ENCODE measurements at regions not wholly inside any gene's neighbourhood (a gene's known extent, or its start where the extent isn't known, plus 50 kb on each side); places are given as distances from the start of the nearest gene placed in this dataset.

GRCh38 chr6:132190815-132191175 is 210.5 kb downstream of the MOXD1 start:
- no peaks in the 10 kb centered on the region for H3K79me2 ChIP-seq (ENCODE audit: insufficient read depth, low read length)
- H3K4me1 ChIP-seq (ENCODE audit: insufficient read depth, low read length, severe bottlenecking), result no peaks in the 10 kb centered on the region
- H3F3A ChIP-seq (ENCODE audit: insufficient read depth, low read length), result no peaks in the 10 kb centered on the region
- no peak for TF ChIP-seq EZH2 (IDR thresholded peaks at IDR 0.05; ENCODE audit: borderline replicate concordance, low read length)
- TF ChIP-seq, protein P1, sequence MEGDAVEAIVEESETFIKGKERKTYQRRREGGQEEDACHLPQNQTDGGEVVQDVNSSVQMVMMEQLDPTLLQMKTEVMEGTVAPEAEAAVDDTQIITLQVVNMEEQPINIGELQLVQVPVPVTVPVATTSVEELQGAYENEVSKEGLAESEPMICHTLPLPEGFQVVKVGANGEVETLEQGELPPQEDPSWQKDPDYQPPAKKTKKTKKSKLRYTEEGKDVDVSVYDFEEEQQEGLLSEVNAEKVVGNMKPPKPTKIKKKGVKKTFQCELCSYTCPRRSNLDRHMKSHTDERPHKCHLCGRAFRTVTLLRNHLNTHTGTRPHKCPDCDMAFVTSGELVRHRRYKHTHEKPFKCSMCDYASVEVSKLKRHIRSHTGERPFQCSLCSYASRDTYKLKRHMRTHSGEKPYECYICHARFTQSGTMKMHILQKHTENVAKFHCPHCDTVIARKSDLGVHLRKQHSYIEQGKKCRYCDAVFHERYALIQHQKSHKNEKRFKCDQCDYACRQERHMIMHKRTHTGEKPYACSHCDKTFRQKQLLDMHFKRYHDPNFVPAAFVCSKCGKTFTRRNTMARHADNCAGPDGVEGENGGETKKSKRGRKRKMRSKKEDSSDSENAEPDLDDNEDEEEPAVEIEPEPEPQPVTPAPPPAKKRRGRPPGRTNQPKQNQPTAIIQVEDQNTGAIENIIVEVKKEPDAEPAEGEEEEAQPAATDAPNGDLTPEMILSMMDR (IDR thresholded peaks at IDR 0.05; ENCODE audit: low read length), result no peak
- no peaks in the 10 kb centered on the region for H3K36me3 ChIP-seq (ENCODE audit: insufficient read depth, low read length)
- no peaks in the 10 kb centered on the region for H3K9me3 ChIP-seq (ENCODE audit: low read length)
- no peak overlapping the region for H2AFZ ChIP-seq (ENCODE audit: low read length)
- H3K9ac ChIP-seq (ENCODE audit: low read length), result no peak overlapping the region
- no peak overlapping the region for H3K4me2 ChIP-seq (ENCODE audit: low read length)
- H4K20me1 ChIP-seq (ENCODE audit: insufficient read depth, low read length), result no peaks in the 10 kb centered on the region
- H3K27ac ChIP-seq (ENCODE audit: low read depth, low read length, poor library complexity, severe bottlenecking), result no peak overlapping the region
- no peaks in the 10 kb centered on the region for H3K9me2 ChIP-seq (ENCODE audit: low read depth, low read length)
- H3K4me3 ChIP-seq (ENCODE audit: low read depth, low read length, poor library complexity, severe bottlenecking), result no peak overlapping the region
- no peaks in the 10 kb centered on the region for H3K27me3 ChIP-seq (ENCODE audit: insufficient read depth, low read length)

GRCh38 chr6:132190097-132190814 is 211.0 kb downstream of the MOXD1 start:
- no peak overlapping the region for H3K4me2 ChIP-seq (ENCODE audit: low read length)
- H3K36me3 ChIP-seq (ENCODE audit: insufficient read depth, low read length), result no peaks in the 10 kb centered on the region
- H4K20me1 ChIP-seq (ENCODE audit: insufficient read depth, low read length), result no peaks in the 10 kb centered on the region
- H3K27me3 ChIP-seq (ENCODE audit: insufficient read depth, low read length), result no peaks in the 10 kb centered on the region
- H2AFZ ChIP-seq (ENCODE audit: low read length), result no peak overlapping the region
- H3K79me2 ChIP-seq (ENCODE audit: insufficient read depth, low read length), result no peaks in the 10 kb centered on the region
- TF ChIP-seq, protein P1 (IDR thresholded peaks at IDR 0.05; ENCODE audit: low read length), result no peak
- no peak for TF ChIP-seq EZH2 (IDR thresholded peaks at IDR 0.05; ENCODE audit: borderline replicate concordance, low read length)
- H3K4me1 ChIP-seq (ENCODE audit: insufficient read depth, low read length, severe bottlenecking), result no peaks in the 10 kb centered on the region
- no peak overlapping the region for H3K27ac ChIP-seq (ENCODE audit: low read depth, low read length, poor library complexity, severe bottlenecking)
- no peaks in the 10 kb centered on the region for H3K9me2 ChIP-seq (ENCODE audit: low read depth, low read length)
- no peak overlapping the region for H3K4me3 ChIP-seq (ENCODE audit: low read depth, low read length, poor library complexity, severe bottlenecking)
- H3F3A ChIP-seq (ENCODE audit: insufficient read depth, low read length), result no peaks in the 10 kb centered on the region
- no peaks in the 10 kb centered on the region for H3K9me3 ChIP-seq (ENCODE audit: low read length)
- H3K9ac ChIP-seq (ENCODE audit: low read length), result no peak overlapping the region

GRCh38 chr6:132188556-132189264 is 212.6 kb downstream of the MOXD1 start:
- no peaks in the 10 kb centered on the region for H3K9me2 ChIP-seq (ENCODE audit: low read depth, low read length)
- no peak overlapping the region for H3K9ac ChIP-seq (ENCODE audit: low read length)
- no peaks in the 10 kb centered on the region for H3K36me3 ChIP-seq (ENCODE audit: insufficient read depth, low read length)
- H4K20me1 ChIP-seq (ENCODE audit: insufficient read depth, low read length), result no peaks in the 10 kb centered on the region
- H3K9me3 ChIP-seq (ENCODE audit: low read length), result no peaks in the 10 kb centered on the region
- H3K27ac ChIP-seq (ENCODE audit: low read depth, low read length, poor library complexity, severe bottlenecking), result no peak overlapping the region
- H3K79me2 ChIP-seq (ENCODE audit: insufficient read depth, low read length), result no peaks in the 10 kb centered on the region
- no peak overlapping the region for H3K4me2 ChIP-seq (ENCODE audit: low read length)
- H3F3A ChIP-seq (ENCODE audit: insufficient read depth, low read length), result no peaks in the 10 kb centered on the region
- TF ChIP-seq EZH2 (IDR thresholded peaks at IDR 0.05; ENCODE audit: borderline replicate concordance, low read length), result no peak
- TF ChIP-seq, protein P1 (IDR thresholded peaks at IDR 0.05; ENCODE audit: low read length), result no peak
- no peak overlapping the region for H3K4me3 ChIP-seq (ENCODE audit: low read depth, low read length, poor library complexity, severe bottlenecking)
- no peak overlapping the region for H2AFZ ChIP-seq (ENCODE audit: low read length)
- no peaks in the 10 kb centered on the region for H3K4me1 ChIP-seq (ENCODE audit: insufficient read depth, low read length, severe bottlenecking)
- no peaks in the 10 kb centered on the region for H3K27me3 ChIP-seq (ENCODE audit: insufficient read depth, low read length)
